H1 (cell line): ENCODE measurements at regions not wholly inside any gene's neighbourhood (a gene's known extent, or its start where the extent isn't known, plus 50 kb on each side); places are given as distances from the start of the nearest gene placed in this dataset.

Experiments used
- CTCF ChIA-PET: fragments of 300-600 bp; sonication (Branson Sonifier 250); formaldehyde crosslinking; loops from one replicate; lab custom pipeline; 2021; ENCODE audit not compliant: partially characterized antibody; lab: Charles Lee
- POLR2A ChIA-PET: fragments of 300-600 bp; sonication (Branson Sonifier 250); formaldehyde crosslinking; loops from one replicate; lab custom pipeline; 2021; ENCODE audit warnings: inconsistent platforms; ENCODE audit not compliant: partially characterized antibody; lab: Charles Lee
- DNase-seq, 2 experiments: peaks; one replicate each; pipeline versions ENCODE4 v3.0.0 to v3.0.0-alpha.2; 2010 to 2022; ENCODE audit warnings: low spot score in 2 of 2, low read depth in 1 of 2, mixed read lengths in 1 of 2
- FAIRE-seq: peaks from 2 replicates; lab custom pipeline; 2011; peaks lifted over from hg19 to GRCh38; lab: Jason Lieb, UNC
- H2AFZ ChIP-seq: 2 replicates; pipeline ENCODE4 v1.8.1; 2012; ENCODE audit warnings: low read length, inconsistent platforms
- H2AK5ac ChIP-seq: 2 replicates; pipeline ENCODE4 v1.6.1; 2013; ENCODE audit warnings: low read depth, low read length
- H2BK120ac ChIP-seq: replicated peaks from 2 replicates; pipeline ENCODE3; 2013; ENCODE audit warnings: low read depth, low read length, inconsistent platforms
- H2BK12ac ChIP-seq: 2 replicates; pipeline ENCODE4 v1.6.1; 2013; ENCODE audit warnings: low read depth, low read length
- H2BK15ac ChIP-seq: 2 replicates; pipeline ENCODE4 v1.6.1; 2013; ENCODE audit warnings: low read length
- H2BK20ac ChIP-seq: 2 replicates; pipeline ENCODE4 v1.6.1; 2013; ENCODE audit warnings: low read length
- H2BK5ac ChIP-seq: 2 replicates; pipeline ENCODE4 v1.6.1; 2013; ENCODE audit warnings: low read depth, low read length
- H3K14ac ChIP-seq: 2 replicates; pipeline ENCODE4 v1.6.1; 2013; ENCODE audit warnings: inconsistent platforms; ENCODE audit not compliant: insufficient read length
- H3K18ac ChIP-seq: 2 replicates; pipeline ENCODE4 v1.6.1; 2013; ENCODE audit warnings: low read length; ENCODE audit errors: extremely low read depth
- H3K23ac ChIP-seq: 2 replicates; pipeline ENCODE4 v1.6.1; 2013; ENCODE audit warnings: inconsistent platforms; ENCODE audit not compliant: insufficient read length
- H3K23me2 ChIP-seq: 2 replicates; pipeline ENCODE4 v1.6.1; 2013; ENCODE audit warnings: low read depth, low read length
- H3K27ac ChIP-seq: 2 replicates; pipeline ENCODE4 v1.6.1; 2011; ENCODE audit warnings: low read depth, low read length, inconsistent platforms
- H3K27me3 ChIP-seq, 4 experiments: replicated peaks in 1 of 4; 1 replicate in 1 of 4; 2 replicates in 3 of 4; pipeline versions ENCODE4 v1.6.1 to v1.8.1; 2011 to 2013; ENCODE audit warnings: low read length in 3 of 4, mild to moderate bottlenecking in 3 of 4, inconsistent platforms in 2 of 4, mixed read lengths in 2 of 4, moderate library complexity in 1 of 4; ENCODE audit not compliant: control insufficient read depth in 3 of 4, insufficient read depth in 3 of 4; ENCODE audit errors: extremely low read depth in 1 of 4
- H3K36me3 ChIP-seq, 4 experiments: 2 replicates each; pipeline versions ENCODE4 v1.6.1 to v1.8.1; 2011 to 2013; ENCODE audit warnings: mild to moderate bottlenecking in 4 of 4, low read length in 3 of 4, moderate library complexity in 2 of 4, control low read depth in 1 of 4, inconsistent platforms in 1 of 4; ENCODE audit not compliant: insufficient read depth in 4 of 4, control insufficient read depth in 2 of 4
- H3K4ac ChIP-seq: replicated peaks from 2 replicates; pipeline ENCODE3; 2013; ENCODE audit warnings: low read length, low read depth, mixed read lengths, inconsistent platforms; ENCODE audit not compliant: insufficient read length
- H3K4me1 ChIP-seq, 4 experiments: replicated peaks in 1 of 4; 1 replicate in 1 of 4; 2 replicates in 3 of 4; pipeline versions ENCODE4 v1.6.1 to v1.8.1; 2011 to 2013; ENCODE audit warnings: low read length in 3 of 4, inconsistent platforms in 2 of 4, mixed read lengths in 1 of 4; ENCODE audit not compliant: insufficient read depth in 4 of 4, control insufficient read depth in 3 of 4
- H3K4me2 ChIP-seq, 2 experiments: 2 replicates each; pipeline versions ENCODE4 v1.6.1 to v1.8.1; 2011 to 2013; ENCODE audit warnings: low read depth in 2 of 2, low read length in 2 of 2, control low read depth in 1 of 2, inconsistent platforms in 1 of 2, mild to moderate bottlenecking in 1 of 2; ENCODE audit not compliant: insufficient read depth in 1 of 2
- H3K4me3 ChIP-seq, 4 experiments: fragments of 200-600, 300-600 bp in 1 of 4; sonication (generic), shearing (Covaris generic), sonication (Bioruptor Twin) in 1 of 4; 2 replicates each; pipeline versions ENCODE4 v1.5.1 to v1.8.1; 2011 to 2016; ENCODE audit warnings: low read length in 4 of 4, low read depth in 3 of 4, control low read depth in 2 of 4, inconsistent platforms in 2 of 4, mild to moderate bottlenecking in 2 of 4, mixed read lengths in 1 of 4, moderate library complexity in 1 of 4; ENCODE audit not compliant: insufficient read depth in 2 of 4; ENCODE audit errors: extremely low read depth in 1 of 4
- H3K56ac ChIP-seq: replicated peaks from 2 replicates; pipeline ENCODE3; 2013; ENCODE audit warnings: low read depth, mild to moderate bottlenecking, mixed read lengths, low read length, inconsistent platforms; ENCODE audit not compliant: insufficient read length
- H3K79me1 ChIP-seq: 2 replicates; pipeline ENCODE4 v1.6.1; 2013; ENCODE audit warnings: low read depth, low read length, control low read depth
- H3K79me2 ChIP-seq, 2 experiments: 2 replicates each; pipeline versions ENCODE4 v1.6.1 to v1.8.1; 2012 to 2013; ENCODE audit warnings: low read length in 2 of 2, mild to moderate bottlenecking in 2 of 2, inconsistent platforms in 1 of 2; ENCODE audit not compliant: insufficient read depth in 2 of 2, control insufficient read depth in 1 of 2
- H3K9ac ChIP-seq, 4 experiments: replicated peaks in 1 of 4; 1 replicate in 1 of 4; 2 replicates in 3 of 4; pipeline versions ENCODE4 v1.6.1 to v1.8.1; 2011 to 2013; ENCODE audit warnings: low read depth in 3 of 4, low read length in 3 of 4, control low read depth in 2 of 4, mild to moderate bottlenecking in 2 of 4, moderate library complexity in 2 of 4, inconsistent platforms in 1 of 4; ENCODE audit errors: extremely low read depth in 1 of 4
- H3K9me3 ChIP-seq, 2 experiments: 2 replicates each; pipeline versions ENCODE4 v1.6.1 to v1.8.1; 2012 to 2013; ENCODE audit warnings: mild to moderate bottlenecking in 2 of 2, moderate library complexity in 2 of 2, control low read depth in 1 of 2, inconsistent platforms in 1 of 2, low read depth in 1 of 2, low read length in 1 of 2, mixed read lengths in 1 of 2; ENCODE audit not compliant: insufficient read depth in 2 of 2
- H4K20me1 ChIP-seq, 2 experiments: replicated peaks in 1 of 2; 2 replicates each; pipeline versions ENCODE3 to v1.8.1; 2011 to 2013; ENCODE audit warnings: inconsistent platforms in 2 of 2, low read length in 2 of 2, mild to moderate bottlenecking in 1 of 2; ENCODE audit not compliant: insufficient read depth in 2 of 2, control insufficient read depth in 1 of 2
- H4K5ac ChIP-seq: 2 replicates; pipeline ENCODE4 v1.6.1; 2013; ENCODE audit warnings: low read length, low read depth, mixed read lengths, inconsistent platforms; ENCODE audit not compliant: insufficient read length
- H4K8ac ChIP-seq: 2 replicates; pipeline ENCODE4 v1.8.0; 2013; ENCODE audit warnings: mild to moderate bottlenecking, moderate library complexity, low read length, inconsistent platforms; ENCODE audit not compliant: insufficient read depth; ENCODE audit errors: extremely low read depth
- H4K91ac ChIP-seq: replicated peaks from 2 replicates; pipeline ENCODE3; 2013; ENCODE audit warnings: low read length, mixed read lengths, inconsistent platforms; ENCODE audit not compliant: insufficient read length
- BCL11A ChIP-seq, 2 experiments: IDR thresholded peaks; one replicate each; pipeline ENCODE4 v1.6.1; 2011; ENCODE audit warnings: low read depth in 2 of 2, low read length in 2 of 2, mild to moderate bottlenecking in 2 of 2
- JUN ChIP-seq: IDR thresholded peaks from 2 replicates; pipeline ENCODE4 v1.6.1; 2011; ENCODE audit warnings: low read depth, mild to moderate bottlenecking, improper control_type of control experiment, low read length
- TCF12 ChIP-seq: IDR thresholded peaks from 2 replicates; pipeline ENCODE4 v1.6.1; 2011; ENCODE audit warnings: low read depth, mild to moderate bottlenecking, low read length
- WGBS, 2 experiments: shearing (Covaris generic) in 1 of 2; methylation state at CpG; one replicate each; pipeline versions ENCODE4 v1.1.6 to v1.1.7; 2013 to 2015; ENCODE audit warnings: low lambda C conversion rate in 2 of 2, mixed read lengths in 2 of 2, inconsistent platforms in 1 of 2, low coverage in 1 of 2, missing lambda C conversion rate in 1 of 2; ENCODE audit not compliant: insufficient replicate concordance in 2 of 2, insufficient coverage in 1 of 2, insufficient read length in 1 of 2; ENCODE audit errors: extremely low coverage in 1 of 2, missing lambda C conversion rate in 1 of 2; 5-methylcytosine and 5-hydroxymethylcytosine counted together

GRCh38 chr7:80014511-80014910 is 120.1 kb upstream of the GNAI1 start:
- Histone ChIP-seq H3K79me1 (no peaks in the 10 kb centered on the region), H2BK15ac (no peak overlapping the region), H3K9me3 (no peaks in the 10 kb centered on the region), H2BK120ac (no peak overlapping the region), H3K27ac (no peak overlapping the region), H3K4me2 (peak overlapping the region; percentile 47 to 58; a peak in 2 of 4 replicates), H3K9ac (no peak overlapping the region), H3K36me3 (no peaks in the 10 kb centered on the region), H3K23me2 (no peaks in the 10 kb centered on the region), H2AK5ac (no peak overlapping the region), H4K5ac (peak overlapping the region; percentile 27), H2AFZ (0 out of 2 replicates have a peak overlapping the region, but pooled peaks have one; percentile 28), H3K4ac (no peak overlapping the region), H3K18ac (no peak overlapping the region), H4K8ac (no peak overlapping the region), H3K56ac (no peak overlapping the region), H3K14ac (no peak overlapping the region), H2BK20ac (no peak overlapping the region), H3K4me3 (peak overlapping the region in 1 of 4 experiments; percentile 23; a peak in 1 of 8 replicates), H4K91ac (no peak overlapping the region), H3K23ac (no peak overlapping the region), H4K20me1 (no peaks in the 10 kb centered on the region), H2BK5ac (no peak overlapping the region), H2BK12ac (no peak overlapping the region), H3K79me2 (no peaks in the 10 kb centered on the region), H3K27me3 (no peaks in the 10 kb centered on the region), H3K4me1 (peaks cover 0 to 3% (median 1%) of the 10 kb centered on the region in 4 experiments; a peak in 2 of 7 replicates)
- ChIA-PET CTCF (no interaction called here), POLR2A (interaction anchor here (0.5 kb wide), 1 partner anchor 298 kb away, joined by 4 read pairs; no protein-coding TSS in a partner anchor)
- FAIRE-seq (peak; percentile 72), DNase-seq (no peak)
- 79% methylated on average over 2 of the region's 2 CpGs; no CpG with 5 or more reads in 1 of the 2 experiments for WGBS, 2 experiments
- TF ChIP-seq TCF12: no peak
- TF ChIP-seq JUN: no peak
- no peak for TF ChIP-seq BCL11A (IDR thresholded peaks at IDR 0.05; ENCODE audit: low read depth in 2 of 2, low read length in 2 of 2)
